Karpas-422 (cell line): ENCODE measurements at regions not wholly inside any gene's neighbourhood (a gene's known extent, or its start where the extent isn't known, plus 50 kb on each side); places are given as distances from the start of the nearest gene placed in this dataset.

Source experiments
- DNase-seq: peaks from one replicate; pipeline ENCODE4 v3.0.0-alpha.2; 2015
- H2AFZ ChIP-seq: fragments of 200-600 bp; sonication (generic); 2 replicates; pipeline ENCODE4 v1.6.1; 2014; ENCODE audit warnings: antibody characterized with exemption, low read length, mixed read lengths
- H3K27ac ChIP-seq: fragments of 200-600 bp; sonication (generic); 2 replicates; pipeline ENCODE4 v1.5.1; 2014; ENCODE audit warnings: mild to moderate bottlenecking, low read length, moderate library complexity
- H3K27me3 ChIP-seq: fragments of 200-600 bp; sonication (generic); 2 replicates; pipeline ENCODE4 v1.6.1; 2014; ENCODE audit warnings: low read length, mixed read lengths
- H3K36me3 ChIP-seq: fragments of 200-600 bp; sonication (generic); 2 replicates; pipeline ENCODE4 v1.6.1; 2014; ENCODE audit warnings: low read length, mixed read lengths; ENCODE audit not compliant: insufficient read depth
- H3K4me1 ChIP-seq: fragments of 200-600 bp; sonication (generic); 2 replicates; pipeline ENCODE4 v1.6.1; 2014; ENCODE audit warnings: mild to moderate bottlenecking, low read length, mixed read lengths
- H3K4me2 ChIP-seq: fragments of 200-600 bp; sonication (generic); 2 replicates; pipeline ENCODE4 v1.6.1; 2014; ENCODE audit warnings: low read length, low read depth, mild to moderate bottlenecking; ENCODE audit not compliant: poor library complexity, severe bottlenecking
- H3K4me3 ChIP-seq: fragments of 200-600 bp; sonication (generic); 2 replicates; pipeline ENCODE4 v1.5.1; 2014; ENCODE audit warnings: mild to moderate bottlenecking, antibody characterized with exemption, low read length, mixed read lengths
- H3K79me2 ChIP-seq: fragments of 200-600 bp; sonication (generic); 2 replicates; pipeline ENCODE4 v1.6.1; 2014; ENCODE audit warnings: mild to moderate bottlenecking, low read length, mixed read lengths
- H3K9ac ChIP-seq: fragments of 200-600 bp; sonication (generic); 2 replicates; pipeline ENCODE4 v1.6.0; 2014; ENCODE audit warnings: low read length
- H3K9me2 ChIP-seq: fragments of 200-600 bp; sonication (generic), shearing (Covaris generic); replicated peaks from 2 replicates; pipeline ENCODE4 v1.6.0; 2014; ENCODE audit warnings: mild to moderate bottlenecking, low read length, moderate library complexity; ENCODE audit not compliant: insufficient read depth
- H3K9me3 ChIP-seq: fragments of 300-700, 200-600 bp; sonication (generic); 2 replicates; pipeline ENCODE4 v1.6.1; 2014; ENCODE audit warnings: low read length, mixed read lengths
- H4K20me1 ChIP-seq: fragments of 200-600 bp; sonication (generic); 2 replicates; pipeline ENCODE4 v1.6.1; 2014; ENCODE audit warnings: mild to moderate bottlenecking, antibody characterized with exemption, low read length, low read depth; ENCODE audit not compliant: insufficient read depth

GRCh38 chr3:105032541-105032940, 334.2 kb upstream of the ALCAM start:
- Histone ChIP-seq H3K27ac (no peak overlapping the region), H2AFZ (no peak overlapping the region), H4K20me1 (no peaks in the 10 kb centered on the region), H3K9me3 (no peaks in the 10 kb centered on the region), H3K79me2 (no peaks in the 10 kb centered on the region), H3K9ac (no peak overlapping the region), H3K4me1 (no peaks in the 10 kb centered on the region), H3K27me3 (no peaks in the 10 kb centered on the region), H3K4me3 (no peak overlapping the region), H3K4me2 (no peak overlapping the region), H3K36me3 (no peaks in the 10 kb centered on the region), H3K9me2 (no peaks in the 10 kb centered on the region)
- DNase-seq, result no peak

GRCh38 chr3:105033081-105033480, 333.6 kb upstream of the ALCAM start:
- Histone ChIP-seq H3K27ac (no peak overlapping the region), H3K9ac (no peak overlapping the region), H3K4me2 (no peak overlapping the region), H3K79me2 (no peaks in the 10 kb centered on the region), H4K20me1 (no peaks in the 10 kb centered on the region), H3K27me3 (no peaks in the 10 kb centered on the region), H3K4me1 (no peaks in the 10 kb centered on the region), H3K36me3 (no peaks in the 10 kb centered on the region), H3K4me3 (no peak overlapping the region), H3K9me3 (no peaks in the 10 kb centered on the region), H2AFZ (no peak overlapping the region), H3K9me2 (no peaks in the 10 kb centered on the region)
- no peak for DNase-seq

GRCh38 chr3:105039004-105039403, 327.7 kb upstream of the ALCAM start:
- Histone ChIP-seq H2AFZ (no peak overlapping the region), H3K36me3 (no peaks in the 10 kb centered on the region), H3K9ac (no peak overlapping the region), H3K4me2 (no peak overlapping the region), H3K79me2 (no peaks in the 10 kb centered on the region), H3K4me3 (no peak overlapping the region), H3K9me2 (no peaks in the 10 kb centered on the region), H3K9me3 (no peaks in the 10 kb centered on the region), H3K4me1 (no peaks in the 10 kb centered on the region), H3K27ac (no peak overlapping the region), H4K20me1 (no peaks in the 10 kb centered on the region), H3K27me3 (no peaks in the 10 kb centered on the region)
- no peak for DNase-seq

- Histone ChIP-seq H3K27ac (no peak overlapping the region), H3K4me3 (no peak overlapping the region), H4K20me1 (no peaks in the 10 kb centered on the region), H3K27me3 (no peaks in the 10 kb centered on the region), H3K9me3 (no peaks in the 10 kb centered on the region), H3K9me2 (no peaks in the 10 kb centered on the region), H3K79me2 (no peaks in the 10 kb centered on the region), H2AFZ (no peak overlapping the region), H3K4me1 (no peaks in the 10 kb centered on the region), H3K9ac (no peak overlapping the region), H3K36me3 (no peaks in the 10 kb centered on the region), H3K4me2 (no peak overlapping the region)
- DNase-seq, result no peak
Measured at GRCh38 chr3:105040026-105040622, 326.6 kb upstream of the ALCAM start.

GRCh38 chr3:105042586-105042985, 324.1 kb upstream of the ALCAM start:
- Histone ChIP-seq H3K4me3 (no peak overlapping the region), H2AFZ (no peak overlapping the region), H3K9ac (no peak overlapping the region), H3K4me1 (no peaks in the 10 kb centered on the region), H3K27me3 (no peaks in the 10 kb centered on the region), H3K9me2 (no peaks in the 10 kb centered on the region), H3K4me2 (no peak overlapping the region), H3K9me3 (no peaks in the 10 kb centered on the region), H3K27ac (no peak overlapping the region), H3K36me3 (no peaks in the 10 kb centered on the region), H3K79me2 (no peaks in the 10 kb centered on the region), H4K20me1 (no peaks in the 10 kb centered on the region)
- no peak for DNase-seq

- Histone ChIP-seq H3K4me1 (no peaks in the 10 kb centered on the region), H3K9me3 (no peaks in the 10 kb centered on the region), H3K36me3 (no peaks in the 10 kb centered on the region)
Measured at GRCh38 chr3:105051111-105051510, 315.6 kb upstream of the ALCAM start.

GRCh38 chr3:105051972-105052371, 314.7 kb upstream of the ALCAM start:
- no peaks in the 10 kb centered on the region for H3K36me3 ChIP-seq
- H3K79me2 ChIP-seq, result no peaks in the 10 kb centered on the region
- H3K9me2 ChIP-seq, result no peaks in the 10 kb centered on the region
- H3K9ac ChIP-seq, result no peak overlapping the region
- H3K4me3 ChIP-seq, result no peak overlapping the region
- H3K4me2 ChIP-seq, result no peak overlapping the region
- no peak overlapping the region for H3K27ac ChIP-seq
- H3K27me3 ChIP-seq, result no peaks in the 10 kb centered on the region
- H4K20me1 ChIP-seq, result no peaks in the 10 kb centered on the region
- no peaks in the 10 kb centered on the region for H3K9me3 ChIP-seq
- no peak overlapping the region for H2AFZ ChIP-seq
- no peak for DNase-seq
- no peaks in the 10 kb centered on the region for H3K4me1 ChIP-seq

More at GRCh38 chr3:105051111-105051510, 315.6 kb upstream of the ALCAM start:
- Histone ChIP-seq H3K4me2 (no peak overlapping the region), H3K27me3 (no peaks in the 10 kb centered on the region), H4K20me1 (no peaks in the 10 kb centered on the region), H3K9ac (no peak overlapping the region), H3K79me2 (no peaks in the 10 kb centered on the region), H3K27ac (no peak overlapping the region), H3K9me2 (no peaks in the 10 kb centered on the region), H2AFZ (no peak overlapping the region), H3K4me3 (no peak overlapping the region)
- DNase-seq, result no peak

GRCh38 chr3:105062853-105063252, 303.9 kb upstream of the ALCAM start:
- Histone ChIP-seq H3K9me3 (no peaks in the 10 kb centered on the region), H3K4me1 (no peaks in the 10 kb centered on the region), H3K9me2 (no peaks in the 10 kb centered on the region), H4K20me1 (no peaks in the 10 kb centered on the region), H3K4me2 (no peak overlapping the region), H3K27ac (no peak overlapping the region), H3K4me3 (no peak overlapping the region), H2AFZ (no peak overlapping the region), H3K79me2 (no peaks in the 10 kb centered on the region), H3K9ac (no peak overlapping the region), H3K27me3 (no peaks in the 10 kb centered on the region), H3K36me3 (no peaks in the 10 kb centered on the region)
- no peak for DNase-seq
